Ovary (tissue), 7 donors: ENCODE measurements at regions not wholly inside any gene's neighbourhood (a gene's known extent, or its start where the extent isn't known, plus 50 kb on each side); places are given as distances from the start of the nearest gene placed in this dataset.

ENCODE experiments used
- DNase-seq, 5 donors: peaks; one replicate each; pipeline ENCODE4 v3.0.0-alpha.2; 2019 to 2020
- H3K27ac ChIP-seq, 2 donors: fragments of 200-600 bp; one replicate each; pipeline versions ENCODE4 v1.5.1 to v1.8.0; 2019 to 2022
- H3K27me3 ChIP-seq: fragments of 200-600 bp; one replicate; pipeline ENCODE4 v1.8.0; 2022
- H3K36me3 ChIP-seq: fragments of 200-600 bp; sonication (generic); one replicate; pipeline ENCODE4 v1.5.1; 2019
- H3K4me1 ChIP-seq: one replicate; pipeline ENCODE4 v1.8.1; 2013; ENCODE audit warnings: mild to moderate bottlenecking, moderate library complexity; ENCODE audit not compliant: insufficient read depth
- H3K4me3 ChIP-seq: fragments of 200-600 bp; sonication (generic); one replicate; pipeline ENCODE4 v1.5.1; 2017
- H3K9me3 ChIP-seq, 2 donors: fragments of 200-600 bp in 1 of 2; sonication (generic) in 1 of 2; one replicate each; pipeline versions ENCODE4 v1.5.1 to v1.8.1; 2013 to 2019; ENCODE audit warnings: mild to moderate bottlenecking in 1 of 2, moderate library complexity in 1 of 2
- EP300 ChIP-seq: sonication (generic); formaldehyde crosslinking; IDR thresholded peaks from one replicate; pipeline ENCODE4 v1.6.1; 2017; ENCODE audit warnings: antibody characterized with exemption
- POLR2A ChIP-seq: fragments of 450-650 bp; IDR thresholded peaks from one replicate; pipeline ENCODE4 v1.6.1; 2017; ENCODE audit warnings: antibody characterized with exemption, mild to moderate bottlenecking, moderate library complexity
- WGBS, 3 donors: extraction: QIAGEN DNeasy Blood & Tissue Kit in 1 of 3; methylation state at CpG; one replicate each; pipeline versions ENCODE4 v1.1.5 to v1.1.7; 2013 to 2017; 5-methylcytosine and 5-hydroxymethylcytosine counted together
- intact Hi-C, 4 donors: fragments of 100-400 bp; cut with DNase I; formaldehyde crosslinking; loops; one replicate each; pipeline versions ENCODE4 v1.11.0 to v1.15.1; 2022 to 2023
- TF ChIP-seq, protein P1 (sequence below), 3 donors: fragments of 450-650 bp in 2 of 3; fragments of 200-600 bp in 1 of 3; IDR thresholded peaks; one replicate each; pipeline versions ENCODE4 v1.5.1 to v1.8.0; 2016 to 2022; ENCODE audit warnings: antibody characterized with exemption in 3 of 3, mild to moderate bottlenecking in 1 of 3
- donor health status: DM: no; HTN: no; CAD: no; lungs with moderate emphysema.
- donor health status: DM: no; HTN: no; CAD: no.
- donor health status: Bipolar disorder and iron deficiency.
- donor health status: DM: no; HTN: no; CAD: no.
- donor health status: DM: yes; HTN: yes; CAD: no.

DNA sequence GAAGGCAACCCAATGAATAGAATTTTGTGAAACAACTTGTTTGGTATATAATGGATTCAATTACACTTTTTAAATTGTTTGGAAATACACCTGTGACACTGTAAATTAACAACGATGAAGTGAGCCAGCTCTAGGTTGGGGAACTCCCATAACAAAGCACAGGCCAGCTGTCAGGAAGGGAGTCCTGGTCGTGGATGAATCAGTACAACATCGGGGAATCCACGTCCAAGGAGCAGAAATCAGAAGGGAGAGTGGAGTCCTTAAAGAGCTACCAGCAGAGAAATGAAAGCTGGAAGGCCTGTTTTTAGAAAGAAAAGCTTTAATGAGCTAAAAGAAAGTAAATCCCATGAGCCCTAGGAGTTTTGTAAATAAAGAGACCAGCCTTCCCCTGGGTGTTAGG is 223.1 kb upstream of the SLC35B3 start:
- TF ChIP-seq POLR2A (no peak), EP300 (no peak)
- TF ChIP-seq, protein P1, sequence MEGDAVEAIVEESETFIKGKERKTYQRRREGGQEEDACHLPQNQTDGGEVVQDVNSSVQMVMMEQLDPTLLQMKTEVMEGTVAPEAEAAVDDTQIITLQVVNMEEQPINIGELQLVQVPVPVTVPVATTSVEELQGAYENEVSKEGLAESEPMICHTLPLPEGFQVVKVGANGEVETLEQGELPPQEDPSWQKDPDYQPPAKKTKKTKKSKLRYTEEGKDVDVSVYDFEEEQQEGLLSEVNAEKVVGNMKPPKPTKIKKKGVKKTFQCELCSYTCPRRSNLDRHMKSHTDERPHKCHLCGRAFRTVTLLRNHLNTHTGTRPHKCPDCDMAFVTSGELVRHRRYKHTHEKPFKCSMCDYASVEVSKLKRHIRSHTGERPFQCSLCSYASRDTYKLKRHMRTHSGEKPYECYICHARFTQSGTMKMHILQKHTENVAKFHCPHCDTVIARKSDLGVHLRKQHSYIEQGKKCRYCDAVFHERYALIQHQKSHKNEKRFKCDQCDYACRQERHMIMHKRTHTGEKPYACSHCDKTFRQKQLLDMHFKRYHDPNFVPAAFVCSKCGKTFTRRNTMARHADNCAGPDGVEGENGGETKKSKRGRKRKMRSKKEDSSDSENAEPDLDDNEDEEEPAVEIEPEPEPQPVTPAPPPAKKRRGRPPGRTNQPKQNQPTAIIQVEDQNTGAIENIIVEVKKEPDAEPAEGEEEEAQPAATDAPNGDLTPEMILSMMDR (IDR thresholded peaks at IDR 0.05), result no peak
- Histone ChIP-seq H3K36me3 (no peaks in the 10 kb centered on the region), H3K27ac (no peak overlapping the region), H3K4me1 (no peaks in the 10 kb centered on the region), H3K4me3 (no peak overlapping the region), H3K27me3 (no peaks in the 10 kb centered on the region), H3K9me3 (no peaks in the 10 kb centered on the region)
- WGBS, 3 donors, result 1 to 5% (median 4%) methylated on average over 4 of the region's 4 CpGs
- DNase-seq, result no peak
- intact Hi-C loops, result no loop called here

- intact Hi-C loops, result no loop called here
- TF ChIP-seq POLR2A (no peak), EP300 (no peak)
- TF ChIP-seq, protein P1 (IDR thresholded peaks at IDR 0.05), result no peak
- no peak overlapping the region for H3K27ac ChIP-seq
- H3K9me3 ChIP-seq, result no peaks in the 10 kb centered on the region
- no peak overlapping the region for H3K4me3 ChIP-seq
- no peak for DNase-seq
- no peaks in the 10 kb centered on the region for H3K27me3 ChIP-seq
- no peaks in the 10 kb centered on the region for H3K4me1 ChIP-seq
- no peaks in the 10 kb centered on the region for H3K36me3 ChIP-seq
These were observed 222.2 kb upstream of the SLC35B3 start for GRCh38 chr6:8657522-8657921.

GRCh38 chr6:8655670-8656454 is 220.5 kb upstream of the SLC35B3 start:
- TF ChIP-seq EP300 (no peak), POLR2A (no peak)
- TF ChIP-seq, protein P1 (IDR thresholded peaks at IDR 0.05), result no peak
- no peaks in the 10 kb centered on the region for H3K4me1 ChIP-seq
- H3K27ac ChIP-seq, result no peak overlapping the region
- intact Hi-C loops, result no loop called here
- DNase-seq, result no peak
- no peak overlapping the region for H3K4me3 ChIP-seq
- no peaks in the 10 kb centered on the region for H3K27me3 ChIP-seq
- WGBS, 3 donors, result 78 to 83% (median 79%) methylated on average over 5 of the region's 5 CpGs
- H3K36me3 ChIP-seq, result no peaks in the 10 kb centered on the region
- H3K9me3 ChIP-seq, result no peaks in the 10 kb centered on the region

DNA sequence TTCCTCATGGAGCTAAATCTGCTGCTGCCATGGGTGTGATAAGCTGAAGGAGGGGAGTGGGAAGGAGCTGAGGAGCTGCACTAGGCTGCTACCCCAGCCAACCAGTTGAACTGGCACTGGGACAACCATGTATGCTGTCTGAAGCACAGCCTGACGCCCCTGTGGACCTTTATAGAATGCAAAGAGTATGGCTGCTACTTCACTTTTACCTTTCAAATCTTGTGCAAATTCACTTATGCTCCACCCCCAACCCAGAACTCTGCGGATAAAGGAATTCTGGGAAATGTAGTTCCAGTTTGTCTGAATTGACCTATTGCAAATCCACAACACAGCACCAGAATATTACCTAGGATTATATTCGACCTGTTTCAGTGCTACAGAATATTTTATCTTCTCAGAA is 217.4 kb upstream of the SLC35B3 start:
- Histone ChIP-seq H3K4me3 (no peak overlapping the region), H3K36me3 (no peaks in the 10 kb centered on the region), H3K27me3 (no peaks in the 10 kb centered on the region), H3K4me1 (no peaks in the 10 kb centered on the region), H3K27ac (no peak overlapping the region), H3K9me3 (no peaks in the 10 kb centered on the region)
- TF ChIP-seq EP300 (no peak), POLR2A (no peak)
- TF ChIP-seq, protein P1 (IDR thresholded peaks at IDR 0.05), result no peak
- DNase-seq, result no peak
- WGBS, 3 donors, result 70 to 78% (median 74%) methylated on average over 3 of the region's 3 CpGs
- intact Hi-C loops, result no loop called here
